Testis (tissue), 2 donors: ENCODE measurements at regions not wholly inside any gene's neighbourhood (a gene's known extent, or its start where the extent isn't known, plus 50 kb on each side); places are given as distances from the start of the nearest gene placed in this dataset.

ENCODE experiments used
- POLR2A ChIP-seq: fragments of 450-650 bp; IDR thresholded peaks from one replicate; pipeline ENCODE4 v1.6.1; 2017; ENCODE audit warnings: antibody characterized with exemption, mild to moderate bottlenecking, moderate library complexity
- TF ChIP-seq, protein P1 (sequence below), 3 experiments: fragments of 450-650 bp in 2 of 3; fragments of 200-600 bp in 1 of 3; sonication (generic) in 1 of 3; IDR thresholded peaks; one replicate each; pipeline ENCODE4 v1.5.1; 2016 to 2019; ENCODE audit warnings: antibody characterized with exemption in 3 of 3, mild to moderate bottlenecking in 2 of 3, moderate library complexity in 1 of 3

DNA sequence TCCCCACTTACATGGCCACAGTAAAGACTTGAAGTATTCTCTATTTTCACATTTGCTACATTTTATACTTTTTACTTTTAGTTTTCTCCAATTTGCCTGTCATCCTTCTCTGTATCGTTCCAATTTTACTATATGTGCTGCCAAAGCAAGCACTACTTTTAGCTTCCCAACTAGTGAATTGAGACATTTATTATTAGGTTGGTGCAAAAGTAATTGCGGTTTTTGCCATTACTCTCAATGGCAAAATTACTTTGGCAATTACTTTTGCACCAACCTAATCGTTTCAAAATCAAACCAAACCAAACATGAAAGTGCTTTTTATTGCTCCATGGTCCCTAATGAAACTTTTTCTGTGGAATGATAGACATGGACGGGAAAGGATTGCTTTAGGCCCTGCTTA lies 56.6 kb upstream of the ATF3 start:
- TF ChIP-seq, protein P1, sequence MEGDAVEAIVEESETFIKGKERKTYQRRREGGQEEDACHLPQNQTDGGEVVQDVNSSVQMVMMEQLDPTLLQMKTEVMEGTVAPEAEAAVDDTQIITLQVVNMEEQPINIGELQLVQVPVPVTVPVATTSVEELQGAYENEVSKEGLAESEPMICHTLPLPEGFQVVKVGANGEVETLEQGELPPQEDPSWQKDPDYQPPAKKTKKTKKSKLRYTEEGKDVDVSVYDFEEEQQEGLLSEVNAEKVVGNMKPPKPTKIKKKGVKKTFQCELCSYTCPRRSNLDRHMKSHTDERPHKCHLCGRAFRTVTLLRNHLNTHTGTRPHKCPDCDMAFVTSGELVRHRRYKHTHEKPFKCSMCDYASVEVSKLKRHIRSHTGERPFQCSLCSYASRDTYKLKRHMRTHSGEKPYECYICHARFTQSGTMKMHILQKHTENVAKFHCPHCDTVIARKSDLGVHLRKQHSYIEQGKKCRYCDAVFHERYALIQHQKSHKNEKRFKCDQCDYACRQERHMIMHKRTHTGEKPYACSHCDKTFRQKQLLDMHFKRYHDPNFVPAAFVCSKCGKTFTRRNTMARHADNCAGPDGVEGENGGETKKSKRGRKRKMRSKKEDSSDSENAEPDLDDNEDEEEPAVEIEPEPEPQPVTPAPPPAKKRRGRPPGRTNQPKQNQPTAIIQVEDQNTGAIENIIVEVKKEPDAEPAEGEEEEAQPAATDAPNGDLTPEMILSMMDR (IDR thresholded peaks at IDR 0.05): no peak
- no peak for TF ChIP-seq POLR2A
